MM.1S (cell line): ENCODE measurements at regions not wholly inside any gene's neighbourhood (a gene's known extent, or its start where the extent isn't known, plus 50 kb on each side); places are given as distances from the start of the nearest gene placed in this dataset.
A peak's percentile ranks its signal among the peaks of the same experiment; 100 is the strongest.

Source experiments
- DNase-seq: peaks from one replicate; pipeline ENCODE4 v3.0.0-alpha.2; 2015
- H2AFZ ChIP-seq: fragments of 300-600 bp; sonication (generic); 2 replicates; pipeline ENCODE4 v1.6.0; 2016; ENCODE audit warnings: antibody characterized with exemption, low read length
- H3F3A ChIP-seq: fragments of 300-600 bp; sonication (generic); 2 replicates; pipeline ENCODE4 v1.6.1; 2016; ENCODE audit warnings: mild to moderate bottlenecking, antibody characterized with exemption, low read length, moderate library complexity, mixed read lengths; ENCODE audit not compliant: insufficient read depth
- H3K27ac ChIP-seq: fragments of 300-600 bp; sonication (generic); 2 replicates; pipeline ENCODE4 v1.5.1; 2016; ENCODE audit warnings: mild to moderate bottlenecking, low read length
- H3K27me3 ChIP-seq: fragments of 300-600 bp; sonication (generic); replicated peaks from 2 replicates; pipeline ENCODE4 v1.6.0; 2016; ENCODE audit warnings: low read length; ENCODE audit not compliant: insufficient read depth
- H3K36me3 ChIP-seq: fragments of 300-600 bp; sonication (generic); replicated peaks from 2 replicates; pipeline ENCODE4 v1.6.1; 2016; ENCODE audit warnings: mild to moderate bottlenecking, low read length, mixed read lengths; ENCODE audit not compliant: insufficient read depth
- H3K4me1 ChIP-seq: fragments of 300-600 bp; sonication (generic); 2 replicates; pipeline ENCODE4 v1.6.1; 2016; ENCODE audit warnings: low read length, mixed read lengths
- H3K4me2 ChIP-seq: fragments of 300-600 bp; sonication (generic); 2 replicates; pipeline ENCODE4 v1.6.0; 2016; ENCODE audit warnings: low read depth, low read length
- H3K4me3 ChIP-seq: fragments of 300-600 bp; sonication (generic); 2 replicates; pipeline ENCODE4 v1.5.1; 2016; ENCODE audit warnings: low read length, mixed read lengths
- H3K79me2 ChIP-seq: fragments of 300-600 bp; sonication (generic); 2 replicates; pipeline ENCODE4 v1.6.1; 2016; ENCODE audit warnings: mixed run types, low read length, mixed read lengths
- H3K9ac ChIP-seq: fragments of 300-600 bp; sonication (generic); 2 replicates; pipeline ENCODE4 v1.6.1; 2016; ENCODE audit warnings: low read length, mixed read lengths
- H3K9me2 ChIP-seq: fragments of 300-600 bp; sonication (generic); replicated peaks from 2 replicates; pipeline ENCODE4 v1.6.1; 2016; ENCODE audit warnings: mild to moderate bottlenecking, low read length, mixed read lengths; ENCODE audit not compliant: insufficient read depth
- H3K9me3 ChIP-seq: fragments of 300-600 bp; sonication (generic); replicated peaks from 2 replicates; pipeline ENCODE4 v1.6.1; 2016; ENCODE audit warnings: mild to moderate bottlenecking, low read length, mixed read lengths; ENCODE audit not compliant: insufficient read depth
- H4K20me1 ChIP-seq: fragments of 300-600 bp; sonication (generic); 2 replicates; pipeline ENCODE4 v1.6.1; 2016; ENCODE audit warnings: mild to moderate bottlenecking, low read length, moderate library complexity, mixed read lengths; ENCODE audit not compliant: insufficient read depth
- CTCF ChIP-seq: fragments of 300-600 bp; sonication (generic); IDR thresholded peaks from 2 replicates; pipeline ENCODE4 v1.5.1; 2016; ENCODE audit warnings: antibody characterized with exemption, low read length, mixed read lengths
- EZH2 ChIP-seq: fragments of 300-600 bp; sonication (generic); optimal IDR thresholded peaks from 2 replicates; pipeline ENCODE3; 2017; ENCODE audit warnings: low read depth, mild to moderate bottlenecking, antibody characterized with exemption, low read length, mixed read lengths
- EZH2phosphoT487 ChIP-seq: fragments of 300-600 bp; sonication (generic); IDR thresholded peaks from 2 replicates; pipeline ENCODE4 v1.6.1; 2018; ENCODE audit warnings: antibody characterized with exemption, low read length

- H3K27me3 ChIP-seq = no peaks in the 10 kb centered on the region
- 0 out of 2 replicates have a peak overlapping the region, but pooled peaks have one; percentile 3 for H2AFZ ChIP-seq
- TF ChIP-seq EZH2phosphoT487 (no peak), EZH2 (no peak), CTCF (no peak)
- no peak overlapping the region for H3K4me2 ChIP-seq
- no peaks in the 10 kb centered on the region for H3K9me3 ChIP-seq
- no peak overlapping the region for H3K9ac ChIP-seq
- peaks cover 5% of the 10 kb centered on the region; the same call in 1 of the 2 replicates for H3K4me1 ChIP-seq
- H4K20me1 ChIP-seq = no peaks in the 10 kb centered on the region
- no peaks in the 10 kb centered on the region for H3F3A ChIP-seq
- no peak overlapping the region for H3K27ac ChIP-seq
- DNase-seq = peak; percentile 48
- no peaks in the 10 kb centered on the region for H3K36me3 ChIP-seq
- H3K79me2 ChIP-seq = no peaks in the 10 kb centered on the region
- no peak overlapping the region for H3K4me3 ChIP-seq
- H3K9me2 ChIP-seq = no peaks in the 10 kb centered on the region
Observed at GRCh38 chr6:121584586-121585369, 149.3 kb downstream of the GJA1 start.

GRCh38 chr6:121590438-121590837 lies 155.0 kb downstream of the GJA1 start:
- H3K4me3 ChIP-seq = no peak overlapping the region
- H3K36me3 ChIP-seq = no peaks in the 10 kb centered on the region
- DNase-seq = no peak
- H3K9me2 ChIP-seq = no peaks in the 10 kb centered on the region
- H3K4me2 ChIP-seq = no peak overlapping the region
- no peak for TF ChIP-seq EZH2
- TF ChIP-seq EZH2phosphoT487 = no peak
- no peak for TF ChIP-seq CTCF
- no peak overlapping the region for H2AFZ ChIP-seq
- no peaks in the 10 kb centered on the region for H3K9me3 ChIP-seq
- H3K9ac ChIP-seq = no peak overlapping the region
- no peaks in the 10 kb centered on the region for H3K79me2 ChIP-seq
- H4K20me1 ChIP-seq = no peaks in the 10 kb centered on the region
- no peaks in the 10 kb centered on the region for H3K4me1 ChIP-seq
- H3K27ac ChIP-seq = no peak overlapping the region
- no peaks in the 10 kb centered on the region for H3F3A ChIP-seq
- H3K27me3 ChIP-seq = no peaks in the 10 kb centered on the region

- Histone ChIP-seq H3K27ac (no peak overlapping the region), H3K4me2 (no peak overlapping the region), H3K79me2 (no peaks in the 10 kb centered on the region), H3F3A (no peaks in the 10 kb centered on the region), H3K9me3 (no peaks in the 10 kb centered on the region), H3K9me2 (no peaks in the 10 kb centered on the region), H3K9ac (no peak overlapping the region), H4K20me1 (no peaks in the 10 kb centered on the region), H2AFZ (no peak overlapping the region), H3K4me3 (no peak overlapping the region), H3K27me3 (no peaks in the 10 kb centered on the region), H3K4me1 (no peaks in the 10 kb centered on the region), H3K36me3 (no peaks in the 10 kb centered on the region)
- DNase-seq = no peak
- TF ChIP-seq EZH2phosphoT487 (no peak), CTCF (no peak), EZH2 (no peak)
Observed at GRCh38 chr6:121590916-121591315, 155.5 kb downstream of the GJA1 start.
